Activated T-helper 1 cell treated with Interleukin-2 at 50 U/mL for 16 hours (primary cell): ENCODE measurements at regions not wholly inside any gene's neighbourhood (a gene's known extent, or its start where the extent isn't known, plus 50 kb on each side); places are given as distances from the start of the nearest gene placed in this dataset.

Experiments
- DNase-seq: peaks from one replicate; pipeline ENCODE4 v3.0.0-alpha.2; 2020; ENCODE audit warnings: low read depth

DNA sequence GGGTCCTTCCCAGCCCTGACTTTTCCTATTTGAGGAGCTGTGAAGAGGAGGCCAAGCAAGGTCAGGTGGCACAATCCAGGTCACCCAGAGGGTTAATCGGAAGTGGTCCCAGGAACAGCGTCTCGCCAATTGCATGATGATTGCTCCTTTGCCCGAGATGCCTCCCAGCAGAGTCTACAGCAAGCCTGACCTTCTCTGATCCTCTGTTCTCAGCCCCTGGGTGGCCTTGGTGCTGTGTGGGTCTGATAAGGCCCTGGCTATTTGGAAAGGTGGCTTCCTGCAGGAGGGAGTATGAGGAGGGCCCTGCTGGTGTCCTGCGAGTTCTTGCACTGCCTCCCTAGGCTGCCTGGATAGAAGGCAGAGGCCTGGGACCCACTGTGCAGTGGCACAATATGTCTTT, 116.2 kb downstream of the FOXD2 start:
- no peak for DNase-seq

DNA sequence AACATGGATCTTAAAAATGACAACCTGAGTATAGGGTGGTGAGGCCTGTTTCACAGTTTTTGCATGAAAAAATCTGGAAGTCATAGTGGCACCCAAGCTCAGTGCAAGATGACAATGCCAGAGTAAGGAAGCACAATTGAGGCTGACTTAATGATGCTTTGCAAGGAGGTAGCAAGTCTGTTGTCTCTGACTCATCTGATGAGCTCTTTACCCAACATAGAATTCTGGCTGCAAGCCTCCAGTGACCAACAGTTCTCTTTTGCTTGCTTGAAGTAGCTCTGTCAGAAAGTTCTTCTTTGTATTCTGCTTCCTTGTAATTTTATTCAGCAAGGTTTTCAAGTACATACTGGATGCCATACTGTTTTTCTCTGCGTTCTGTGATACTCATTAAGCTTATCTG, 117.1 kb downstream of the FOXD2 start:
- no peak for DNase-seq

DNA sequence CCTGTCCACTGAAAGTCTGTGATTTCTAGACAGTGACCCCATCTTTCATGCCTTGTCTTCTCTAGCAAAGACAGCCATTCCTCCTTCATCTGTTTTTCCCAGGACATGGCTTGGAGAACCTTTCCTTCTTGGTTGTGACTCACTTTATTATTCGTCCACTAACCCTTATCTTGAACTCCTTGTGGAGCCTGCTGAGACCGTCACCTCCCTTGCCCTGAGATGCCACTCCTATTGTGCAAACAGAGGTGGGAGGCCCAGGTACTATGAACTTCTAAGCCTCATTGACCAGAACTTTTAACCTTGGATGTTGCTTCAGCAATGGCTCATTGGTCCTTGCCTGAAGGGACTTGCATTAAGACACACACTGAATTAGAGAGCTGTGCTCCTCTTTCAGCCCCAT, 117.5 kb downstream of the FOXD2 start:
- no peak for DNase-seq

DNA sequence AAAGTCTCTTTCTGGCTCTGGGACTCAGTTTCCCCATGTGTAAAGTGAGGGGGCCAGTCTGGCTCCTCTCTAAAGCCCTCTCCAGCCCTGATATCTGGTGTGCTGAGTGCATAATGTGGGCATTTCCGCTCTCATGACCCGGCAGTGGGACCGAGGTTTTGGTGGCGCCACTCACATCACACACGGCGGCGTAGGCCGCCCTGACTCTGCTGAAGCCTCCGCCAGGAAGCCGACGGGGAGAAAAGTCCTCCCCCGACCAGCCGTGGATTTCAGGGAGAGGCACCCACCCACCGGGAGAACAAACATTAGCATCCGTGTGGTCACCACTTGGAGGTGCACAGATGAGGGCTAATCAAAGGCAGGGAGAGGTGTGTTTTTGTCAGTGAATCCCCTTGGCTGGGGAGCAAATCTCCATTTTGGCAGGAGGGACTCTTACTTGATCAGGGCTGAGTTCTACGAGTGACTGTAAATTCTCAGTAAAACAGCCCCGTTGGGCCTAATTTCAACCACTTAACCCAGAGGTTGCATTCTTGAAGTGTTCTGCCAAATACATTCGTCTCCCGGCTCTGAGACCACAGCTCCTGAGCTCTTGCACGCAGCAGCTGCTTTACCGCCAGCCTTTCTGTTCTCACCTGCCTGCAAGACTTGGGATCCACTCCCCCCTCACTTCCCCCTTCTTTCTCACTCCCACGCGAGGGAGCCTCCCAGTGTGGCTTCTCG, 118.2 kb downstream of the FOXD2 start:
- no peak for DNase-seq

DNA sequence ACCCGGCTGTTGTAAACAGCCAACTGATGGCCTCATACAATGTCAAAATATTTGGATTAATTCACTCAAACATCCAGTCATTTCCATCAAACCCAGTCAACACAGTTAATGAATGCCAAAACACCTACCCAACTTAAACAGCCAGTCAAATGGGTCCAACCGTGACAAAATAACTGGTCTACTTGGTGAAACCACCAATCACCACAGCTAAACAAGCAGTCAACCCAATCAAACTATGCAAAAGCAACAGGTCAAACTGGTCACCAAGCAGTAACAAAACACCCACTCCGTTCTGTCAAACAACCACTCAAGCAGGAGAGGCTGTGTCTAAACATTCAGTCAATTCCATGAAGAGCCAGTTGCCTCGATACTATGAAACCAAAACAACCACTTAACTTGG, 119.2 kb downstream of the FOXD2 start:
- no peak for DNase-seq

DNA sequence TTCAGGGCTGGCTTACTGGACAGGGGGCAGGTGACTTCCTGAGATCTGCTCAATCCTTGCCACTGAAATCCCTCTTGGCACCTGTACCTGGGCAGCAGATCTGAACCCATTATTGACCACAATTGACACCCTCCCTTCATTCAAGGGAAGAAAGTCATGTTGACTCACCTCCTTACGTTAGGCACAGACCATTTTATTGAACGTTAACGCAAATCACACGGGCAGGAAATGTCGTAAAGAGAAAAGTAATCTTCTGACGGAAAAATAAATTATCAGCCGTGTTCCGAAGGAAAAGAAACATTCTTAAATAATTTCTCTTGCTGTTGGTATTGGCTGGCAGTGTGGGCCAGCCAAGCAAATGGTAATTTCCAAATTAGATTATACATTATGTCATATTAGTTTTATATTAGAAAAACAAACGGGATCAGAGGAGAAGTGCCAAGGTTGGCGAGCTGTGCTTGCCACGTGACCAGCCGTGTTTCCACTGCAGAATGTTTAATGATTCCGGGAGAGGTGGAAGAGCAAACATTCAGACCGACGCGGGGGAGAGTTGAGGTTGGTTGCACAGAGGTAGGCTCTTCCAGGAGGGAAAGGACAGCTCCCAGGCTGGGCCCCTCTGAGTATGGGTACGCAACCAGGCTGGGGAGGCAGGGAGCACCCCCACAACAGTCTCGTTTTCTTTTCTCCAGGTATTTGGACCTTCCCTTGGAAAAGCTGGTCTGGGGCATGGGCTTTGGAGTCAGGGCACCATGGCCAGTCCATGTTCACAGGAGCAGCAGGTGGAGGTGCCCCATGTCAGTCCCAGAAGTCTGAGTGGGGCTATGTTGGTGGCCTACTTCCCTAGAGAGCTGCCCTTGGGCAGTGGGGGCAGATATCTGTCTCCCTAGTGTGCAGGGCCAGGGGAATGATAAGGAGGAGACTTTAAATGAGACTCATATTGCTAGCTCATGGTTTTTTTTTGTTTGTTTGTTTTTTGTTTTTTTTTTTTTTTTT, 121.1 kb downstream of the FOXD2 start:
- no peak for DNase-seq

DNA sequence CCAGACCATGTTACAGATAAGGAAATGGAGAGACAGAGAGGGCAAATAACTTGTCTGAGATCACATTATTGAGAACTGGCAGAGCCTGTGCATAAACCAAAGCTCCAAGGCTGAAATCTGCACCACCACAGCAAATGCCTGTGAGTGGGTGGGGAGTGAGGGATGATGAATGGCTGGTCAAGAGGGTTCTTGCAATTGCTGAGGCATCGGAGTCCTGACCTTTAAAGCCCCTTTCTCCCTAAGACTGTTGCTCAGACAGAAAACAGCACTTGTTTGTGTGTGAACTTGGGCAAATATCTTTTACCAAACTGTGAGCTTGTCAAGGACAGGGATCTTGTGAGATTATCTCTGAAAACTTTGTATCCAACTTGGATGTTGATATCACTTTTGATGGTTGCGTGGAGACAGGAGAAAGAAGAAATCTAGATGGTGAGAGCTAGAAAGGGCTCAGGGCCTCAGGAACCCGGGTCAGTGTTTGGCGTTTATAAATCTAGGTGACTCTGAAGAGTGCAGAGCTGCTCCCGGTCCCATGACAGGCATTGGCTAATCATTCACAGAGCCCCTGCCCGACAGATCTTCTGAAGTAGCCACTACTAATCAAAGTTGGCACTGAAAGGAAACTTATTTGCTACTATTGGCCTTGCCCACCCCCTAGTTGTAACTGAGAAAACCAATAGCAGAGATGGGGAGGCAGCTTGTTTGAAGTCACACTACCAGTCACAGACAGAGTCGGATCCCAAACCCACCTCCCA, 122.3 kb downstream of the FOXD2 start:
- no peak for DNase-seq

DNA sequence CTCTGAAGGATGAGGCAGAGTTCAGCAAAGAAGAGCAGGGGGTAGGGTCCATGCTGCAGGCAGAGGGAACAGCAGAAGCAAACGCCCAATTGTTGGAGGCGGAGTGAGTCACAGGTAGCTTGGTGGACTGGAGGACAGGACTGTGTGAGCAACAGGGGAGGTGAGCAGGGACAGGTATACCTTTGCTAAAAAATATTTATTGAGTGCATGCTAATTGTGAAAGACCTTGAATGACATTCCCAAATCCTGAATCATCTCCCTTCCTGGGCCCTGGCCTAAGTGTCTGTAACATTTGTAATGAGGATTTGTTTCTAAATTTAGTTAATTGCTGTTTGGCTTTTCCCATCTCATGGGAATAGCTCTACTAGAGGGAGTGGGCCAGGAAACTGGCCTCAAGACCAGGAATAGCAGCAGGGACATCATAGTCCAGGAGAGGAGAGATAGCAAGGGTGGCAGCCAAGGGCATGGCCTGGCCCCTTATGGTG, 123.7 kb downstream of the FOXD2 start:
- DNase-seq: no peak

DNA sequence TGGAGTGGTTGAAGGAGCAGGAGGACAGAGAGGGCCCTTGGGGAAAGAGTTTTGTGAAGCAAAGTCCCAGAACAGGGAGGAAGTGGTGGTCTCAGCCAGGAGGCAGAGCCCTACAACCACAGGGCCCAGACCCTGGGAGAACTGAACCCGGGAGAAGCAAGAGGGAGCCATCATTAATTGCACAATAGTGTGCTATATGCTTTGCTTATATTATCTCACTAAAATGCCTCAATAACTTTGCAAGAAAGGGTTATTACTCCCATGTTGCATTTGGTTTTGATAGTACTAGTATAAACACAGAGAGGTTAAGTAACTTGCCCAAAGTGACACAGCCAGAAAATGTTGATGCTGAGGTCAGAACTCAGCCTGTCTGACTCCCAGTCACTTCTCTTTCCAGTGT, 124.3 kb downstream of the FOXD2 start:
- no peak for DNase-seq

DNA sequence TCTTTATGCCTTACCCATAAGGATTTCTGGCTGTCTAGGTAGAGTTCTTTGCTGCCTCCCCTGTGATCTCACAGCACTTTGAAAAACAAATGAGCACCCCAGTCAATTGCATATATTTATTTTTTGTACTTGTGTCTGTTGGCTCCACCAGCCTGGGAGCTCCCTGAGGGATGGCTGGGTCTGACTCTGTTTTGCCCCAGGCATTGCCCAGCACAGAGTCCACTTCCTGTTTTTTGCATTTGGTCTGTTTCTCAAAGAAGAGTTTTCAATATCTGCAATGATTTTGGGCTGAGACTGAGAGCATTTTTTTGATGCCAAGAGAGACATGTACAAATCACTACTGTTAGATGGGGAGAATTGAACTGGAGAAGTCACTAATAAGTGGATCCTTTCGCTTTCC, 125.0 kb downstream of the FOXD2 start:
- DNase-seq: no peak

DNA sequence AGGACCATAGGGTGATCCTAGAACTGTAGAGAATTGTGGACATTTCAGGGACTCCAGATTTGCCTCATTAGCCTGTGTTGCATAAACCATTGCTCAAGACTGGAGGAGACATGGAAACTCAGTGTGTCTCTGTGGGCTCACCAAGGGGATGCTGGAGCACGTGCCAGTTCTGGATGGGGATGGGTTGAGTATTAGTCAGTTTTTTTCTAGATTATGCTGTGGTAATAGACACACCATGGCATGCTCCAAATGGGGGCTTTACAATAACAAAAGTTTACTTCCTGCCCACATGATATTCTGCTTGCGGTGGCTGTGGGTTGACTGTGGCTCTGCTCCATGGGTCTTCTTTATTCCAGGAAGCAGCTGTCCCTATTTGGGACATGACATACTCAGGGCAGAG, 125.4 kb downstream of the FOXD2 start:
- no peak for DNase-seq

DNA sequence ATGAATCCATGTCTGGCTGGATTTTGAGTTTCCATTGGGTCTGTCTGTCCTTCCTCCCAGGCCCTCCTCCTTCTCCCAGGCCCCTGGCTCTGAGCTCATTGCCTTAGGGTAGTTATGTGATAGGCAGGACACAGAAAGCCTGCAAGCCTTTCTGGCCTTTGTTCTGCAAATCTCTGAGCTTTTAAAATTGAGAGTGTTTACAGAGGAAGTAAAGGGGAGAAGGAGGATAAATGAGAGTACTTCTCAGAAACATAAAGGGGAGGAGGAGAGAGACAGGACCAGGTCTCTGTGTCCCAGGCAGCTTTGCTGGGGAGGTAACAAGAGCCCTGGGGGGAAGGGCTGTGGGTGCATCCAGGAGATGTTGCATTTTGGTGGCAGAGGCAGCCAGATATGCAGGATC, 126.7 kb downstream of the FOXD2 start:
- no peak for DNase-seq

DNA sequence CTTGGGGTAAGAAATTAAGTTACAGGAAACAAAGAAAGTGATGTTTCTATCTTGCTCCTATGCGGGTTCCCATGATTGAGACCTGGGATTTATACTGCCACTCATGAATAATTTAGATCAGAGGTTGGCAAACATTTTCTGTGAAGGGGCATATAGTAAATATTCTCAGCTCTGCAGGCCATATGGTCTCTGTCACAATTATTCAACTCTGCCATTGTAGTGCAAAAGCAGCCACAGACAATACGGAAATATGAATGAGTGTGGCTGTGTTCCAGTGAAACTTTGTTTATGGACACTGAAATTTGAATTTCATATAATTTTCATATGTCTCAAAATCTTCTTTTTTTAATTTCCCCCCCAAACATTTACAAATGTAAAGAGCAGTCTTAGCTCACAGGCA, 127.2 kb downstream of the FOXD2 start:
- no peak for DNase-seq

DNA sequence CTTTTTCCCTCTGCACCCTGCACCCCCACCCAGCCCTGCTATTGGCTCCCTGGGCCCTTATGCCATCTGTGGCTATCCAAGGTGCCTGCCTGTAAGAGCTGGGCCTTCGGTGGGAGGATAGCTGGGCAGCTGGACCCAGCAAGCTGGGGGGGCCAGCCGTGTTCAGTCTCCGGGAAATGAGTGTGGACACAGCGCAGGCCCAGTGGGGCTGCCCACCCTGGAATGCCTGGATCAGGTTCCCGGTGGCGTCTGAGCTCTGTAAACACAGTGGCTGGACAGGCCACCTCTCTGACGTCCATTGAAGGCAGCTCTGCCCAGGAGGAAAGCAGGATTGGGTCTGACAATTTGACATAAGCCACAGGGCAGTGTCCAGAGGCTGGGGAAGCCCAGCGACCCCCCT, 127.8 kb downstream of the FOXD2 start:
- DNase-seq: no peak

DNA sequence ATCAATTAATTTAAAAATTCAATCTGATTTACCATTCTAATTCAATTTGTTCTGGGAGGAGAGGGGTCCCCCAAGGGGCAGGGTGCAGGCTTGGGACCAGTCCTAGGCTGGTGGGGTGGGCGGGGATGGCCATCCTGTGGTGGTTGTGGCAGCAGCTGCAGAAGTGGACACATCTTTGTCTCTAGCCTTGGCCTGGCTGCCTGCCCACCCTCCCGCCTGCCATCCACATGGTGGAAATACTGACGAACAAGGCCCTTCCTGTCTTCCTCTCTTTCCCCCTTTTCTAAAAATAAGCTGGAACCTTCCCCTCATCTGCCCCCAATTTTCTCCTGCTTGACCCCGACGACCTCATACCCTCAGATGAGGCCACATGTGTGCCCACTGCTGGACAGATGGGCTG, 130.9 kb downstream of the FOXD2 start:
- DNase-seq: no peak

DNA sequence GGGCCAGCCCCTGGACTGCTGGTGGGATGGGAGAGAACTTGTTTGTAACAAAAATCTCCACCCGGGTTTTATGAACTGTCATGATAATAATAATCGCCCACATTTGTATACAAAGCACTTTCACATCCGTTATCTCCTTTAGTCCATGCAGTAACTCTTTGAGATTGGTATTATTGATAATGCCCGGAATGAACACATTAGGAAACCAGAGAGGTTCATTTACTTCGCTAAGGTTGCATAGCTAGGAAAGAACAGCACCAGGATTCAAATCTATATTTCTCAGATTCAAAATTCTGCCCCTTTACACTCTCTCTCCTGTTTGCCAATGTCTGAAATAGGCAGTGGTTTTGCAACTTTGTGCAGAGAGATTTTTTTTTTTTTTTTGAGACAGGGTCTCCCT, 131.4 kb downstream of the FOXD2 start:
- DNase-seq: no peak

DNA sequence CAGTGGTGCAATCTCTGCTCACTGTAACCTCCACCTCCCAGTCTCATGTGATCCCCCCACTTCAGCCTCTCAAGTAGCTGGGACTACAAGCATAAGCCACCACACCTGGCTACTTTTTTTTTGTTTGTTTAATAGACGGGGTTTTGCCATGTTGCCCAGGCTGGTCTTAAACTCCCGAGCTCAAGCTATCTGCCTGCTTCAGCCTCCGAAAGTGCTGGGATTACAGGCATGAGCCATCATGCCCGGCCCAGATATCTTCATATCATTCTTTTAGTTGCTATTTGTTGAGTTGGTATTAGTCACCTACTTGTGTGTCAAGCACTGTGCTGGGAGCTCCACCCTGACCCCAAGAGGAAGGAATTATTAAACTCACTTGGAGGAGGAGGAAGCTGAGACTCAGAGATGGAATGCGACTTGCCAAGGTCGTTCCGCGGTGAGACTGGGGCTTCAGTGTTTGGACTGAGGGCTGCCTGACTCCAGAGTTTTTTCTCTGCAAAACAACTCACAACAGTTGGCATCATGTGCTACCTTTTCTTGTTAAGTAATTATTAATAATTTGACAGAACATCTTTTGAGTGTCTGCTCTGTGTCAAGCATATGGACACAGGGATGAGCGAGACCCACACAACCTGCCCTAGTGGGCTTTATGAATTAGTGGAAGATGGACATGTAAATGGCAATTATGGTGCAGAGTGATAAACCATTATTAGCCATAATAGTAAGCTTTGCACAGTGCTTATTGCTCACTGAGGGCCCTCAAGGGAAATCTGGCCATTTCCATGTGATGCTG, 132.0 kb downstream of the FOXD2 start:
- DNase-seq: no peak

DNA sequence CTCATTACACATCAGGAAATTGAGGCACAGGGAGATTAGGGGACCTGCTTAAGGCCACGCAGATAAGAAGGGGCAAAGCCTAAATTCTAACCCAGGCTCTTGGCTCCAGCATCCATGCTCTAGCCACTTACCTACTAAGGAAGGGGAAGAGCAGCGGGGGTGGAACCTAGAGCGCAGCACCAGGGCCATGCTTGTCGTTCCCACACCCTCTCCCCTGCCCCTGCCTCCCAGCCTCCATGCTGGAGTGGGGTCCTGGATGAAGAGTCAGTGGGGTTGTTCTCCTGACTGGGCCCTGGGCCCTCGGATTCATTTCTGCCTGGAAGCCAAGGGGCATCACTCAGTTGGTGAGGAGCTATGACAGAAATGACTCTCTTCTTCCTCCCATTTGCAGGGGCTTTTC, 133.3 kb downstream of the FOXD2 start:
- no peak for DNase-seq

DNA sequence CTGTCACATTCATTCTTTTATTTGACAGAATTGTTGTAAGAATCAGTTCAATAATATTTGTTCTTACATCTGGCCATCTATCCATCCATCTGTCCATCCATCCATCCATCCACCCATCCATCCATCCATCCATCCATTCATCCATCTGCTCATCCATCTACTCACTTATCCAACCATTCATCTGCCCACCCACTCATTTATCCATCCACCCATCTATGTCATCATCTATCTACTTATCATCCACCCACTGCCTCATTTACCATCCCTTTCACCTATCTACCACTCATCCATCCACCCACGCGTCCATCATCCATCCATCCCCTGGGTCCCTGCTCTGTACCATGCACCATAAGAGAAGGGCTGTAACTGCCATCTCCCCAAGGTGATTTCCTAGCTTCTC, 134.1 kb downstream of the FOXD2 start:
- DNase-seq: no peak

DNA sequence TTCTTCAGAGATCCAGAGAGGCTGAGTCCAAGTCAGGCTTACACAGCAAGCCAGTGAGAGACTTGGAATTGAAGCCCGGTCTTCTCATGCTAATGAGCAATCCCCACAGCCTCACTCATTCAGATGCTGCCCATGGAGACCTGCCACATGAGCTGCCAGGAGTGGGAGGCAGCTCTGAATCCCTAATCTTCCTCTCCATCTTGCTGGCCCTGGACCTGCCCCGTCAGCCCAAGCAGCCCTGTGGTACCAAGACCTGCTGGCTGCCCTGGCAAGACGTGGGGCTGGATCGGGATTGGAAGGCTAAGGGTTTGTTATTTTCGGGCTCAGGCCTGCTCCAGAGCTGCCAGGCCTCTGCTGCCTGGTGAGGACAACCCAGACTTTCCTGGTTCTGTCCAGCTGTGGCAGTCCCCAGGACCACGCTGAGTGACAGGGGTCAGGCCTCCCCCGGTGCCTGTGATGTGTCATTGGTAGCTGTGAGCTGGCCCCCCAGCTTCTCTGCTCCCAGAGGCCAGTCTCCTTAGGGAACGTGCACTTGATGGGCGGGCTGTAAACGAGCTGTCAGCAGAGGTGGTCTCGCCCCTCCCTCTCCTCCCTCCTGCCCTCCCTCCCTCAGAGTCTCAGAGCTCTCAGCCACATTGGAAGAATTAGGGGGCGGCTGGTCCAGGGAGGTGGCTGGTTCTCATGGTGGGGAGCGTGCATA, 135.0 kb downstream of the FOXD2 start:
- DNase-seq: no peak
